SU-DHL-6 (cell line): ENCODE measurements at regions not wholly inside any gene's neighbourhood (a gene's known extent, or its start where the extent isn't known, plus 50 kb on each side); places are given as distances from the start of the nearest gene placed in this dataset.

ENCODE experiments used
- H2AFZ ChIP-seq: fragments of 200-600 bp; sonication (generic); 2 replicates; pipeline ENCODE4 v1.6.1; 2014; ENCODE audit warnings: low read depth, mild to moderate bottlenecking, moderate library complexity, mixed read lengths, antibody characterized with exemption, low read length; ENCODE audit not compliant: severe bottlenecking
- H3F3A ChIP-seq: fragments of 200-600 bp; shearing (Covaris generic); 2 replicates; pipeline ENCODE4 v1.6.0; 2016; ENCODE audit warnings: antibody characterized with exemption, mild to moderate bottlenecking; ENCODE audit not compliant: insufficient read depth
- H3K27ac ChIP-seq: fragments of 200-600 bp; sonication (generic); 2 replicates; pipeline ENCODE4 v1.5.1; 2016; ENCODE audit warnings: low read depth, mild to moderate bottlenecking, low read length, moderate library complexity, mixed read lengths
- H3K27me3 ChIP-seq: fragments of 200-600 bp; sonication (generic), shearing (Covaris generic); 2 replicates; pipeline ENCODE4 v1.6.0; 2014; ENCODE audit warnings: mild to moderate bottlenecking, low read length
- H3K36me3 ChIP-seq: fragments of 200-600 bp; sonication (generic); 2 replicates; pipeline ENCODE4 v1.6.1; 2014; ENCODE audit warnings: mild to moderate bottlenecking, low read length, mixed read lengths
- H3K4me2 ChIP-seq: fragments of 300-600, 200-600 bp; shearing (Covaris generic), sonication (generic); 2 replicates; pipeline ENCODE4 v1.6.0; 2014; ENCODE audit warnings: low read length, low read depth, mild to moderate bottlenecking; ENCODE audit not compliant: poor library complexity, severe bottlenecking
- H3K4me3 ChIP-seq: fragments of 200-600 bp; sonication (generic); 2 replicates; pipeline ENCODE4 v1.5.1; 2014; ENCODE audit warnings: antibody characterized with exemption, low read length, mild to moderate bottlenecking, mixed read lengths; ENCODE audit not compliant: insufficient read depth, poor library complexity, severe bottlenecking
- H3K79me2 ChIP-seq: fragments of 200-600 bp; sonication (generic); 2 replicates; pipeline ENCODE4 v1.6.1; 2014; ENCODE audit warnings: mild to moderate bottlenecking, low read length, moderate library complexity; ENCODE audit not compliant: insufficient read depth
- H3K9ac ChIP-seq: fragments of 200-600 bp; sonication (generic); 2 replicates; pipeline ENCODE4 v1.7.0; 2014; ENCODE audit warnings: mild to moderate bottlenecking, low read length
- H3K9me2 ChIP-seq: fragments of 200-600 bp; sonication (generic); replicated peaks from 2 replicates; pipeline ENCODE4 v1.6.1; 2014; ENCODE audit warnings: low read length; ENCODE audit not compliant: insufficient read depth
- H3K9me3 ChIP-seq: fragments of 200-600 bp; sonication (generic); 2 replicates; pipeline ENCODE4 v1.6.1; 2014; ENCODE audit warnings: low read length, mixed read lengths; ENCODE audit not compliant: insufficient read depth
- H4K20me1 ChIP-seq: fragments of 200-600 bp; sonication (generic); 2 replicates; pipeline ENCODE4 v1.6.1; 2014; ENCODE audit warnings: low read depth, mild to moderate bottlenecking, antibody characterized with exemption, low read length, moderate library complexity, mixed read lengths
- EZH2phosphoT487 ChIP-seq: fragments of 200-600 bp; sonication (generic), shearing (Covaris generic); conservative IDR thresholded peaks from 2 replicates; pipeline ENCODE4 v1.6.1; 2018; ENCODE audit warnings: mild to moderate bottlenecking, antibody characterized with exemption, low read length, moderate library complexity, mixed read lengths
- TF ChIP-seq, protein P1 (sequence below): fragments of 200-600 bp; sonication (generic); IDR thresholded peaks from one replicate; pipeline ENCODE4 v1.5.1; 2017; ENCODE audit warnings: antibody characterized with exemption, mild to moderate bottlenecking, low read length, moderate library complexity; ENCODE audit not compliant: insufficient read depth, poor library complexity, severe bottlenecking

DNA sequence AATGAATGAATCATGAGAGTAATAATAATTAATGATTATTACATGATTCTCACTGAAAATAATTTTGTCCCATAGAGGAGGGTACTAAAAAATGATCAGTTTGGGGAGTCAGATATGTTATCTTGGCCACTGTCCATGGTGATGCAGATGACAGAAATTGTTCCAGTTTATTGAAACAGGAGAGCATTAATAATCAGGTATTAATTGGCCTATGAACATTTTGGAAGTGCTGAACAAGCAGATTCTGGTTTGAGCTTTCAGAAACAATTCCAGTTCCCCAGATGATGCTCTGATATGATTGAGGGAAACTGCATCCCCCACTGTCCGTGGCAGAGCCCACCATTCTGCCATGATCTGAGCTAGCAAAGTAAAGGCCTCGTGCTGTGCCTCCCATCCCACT, 345.2 kb downstream of the ZSWIM6 start:
- Histone ChIP-seq H3K9me3 (no peaks in the 10 kb centered on the region), H3K4me3 (no peak overlapping the region), H3K79me2 (no peaks in the 10 kb centered on the region), H3K36me3 (no peaks in the 10 kb centered on the region), H3K27me3 (no peaks in the 10 kb centered on the region), H4K20me1 (no peaks in the 10 kb centered on the region), H3K9me2 (no peaks in the 10 kb centered on the region), H3F3A (no peaks in the 10 kb centered on the region), H3K27ac (no peak overlapping the region), H3K4me2 (no peak overlapping the region), H3K9ac (no peak overlapping the region), H2AFZ (no peak overlapping the region)
- TF ChIP-seq EZH2phosphoT487 = no peak
- TF ChIP-seq, protein P1, sequence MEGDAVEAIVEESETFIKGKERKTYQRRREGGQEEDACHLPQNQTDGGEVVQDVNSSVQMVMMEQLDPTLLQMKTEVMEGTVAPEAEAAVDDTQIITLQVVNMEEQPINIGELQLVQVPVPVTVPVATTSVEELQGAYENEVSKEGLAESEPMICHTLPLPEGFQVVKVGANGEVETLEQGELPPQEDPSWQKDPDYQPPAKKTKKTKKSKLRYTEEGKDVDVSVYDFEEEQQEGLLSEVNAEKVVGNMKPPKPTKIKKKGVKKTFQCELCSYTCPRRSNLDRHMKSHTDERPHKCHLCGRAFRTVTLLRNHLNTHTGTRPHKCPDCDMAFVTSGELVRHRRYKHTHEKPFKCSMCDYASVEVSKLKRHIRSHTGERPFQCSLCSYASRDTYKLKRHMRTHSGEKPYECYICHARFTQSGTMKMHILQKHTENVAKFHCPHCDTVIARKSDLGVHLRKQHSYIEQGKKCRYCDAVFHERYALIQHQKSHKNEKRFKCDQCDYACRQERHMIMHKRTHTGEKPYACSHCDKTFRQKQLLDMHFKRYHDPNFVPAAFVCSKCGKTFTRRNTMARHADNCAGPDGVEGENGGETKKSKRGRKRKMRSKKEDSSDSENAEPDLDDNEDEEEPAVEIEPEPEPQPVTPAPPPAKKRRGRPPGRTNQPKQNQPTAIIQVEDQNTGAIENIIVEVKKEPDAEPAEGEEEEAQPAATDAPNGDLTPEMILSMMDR = no peak

DNA sequence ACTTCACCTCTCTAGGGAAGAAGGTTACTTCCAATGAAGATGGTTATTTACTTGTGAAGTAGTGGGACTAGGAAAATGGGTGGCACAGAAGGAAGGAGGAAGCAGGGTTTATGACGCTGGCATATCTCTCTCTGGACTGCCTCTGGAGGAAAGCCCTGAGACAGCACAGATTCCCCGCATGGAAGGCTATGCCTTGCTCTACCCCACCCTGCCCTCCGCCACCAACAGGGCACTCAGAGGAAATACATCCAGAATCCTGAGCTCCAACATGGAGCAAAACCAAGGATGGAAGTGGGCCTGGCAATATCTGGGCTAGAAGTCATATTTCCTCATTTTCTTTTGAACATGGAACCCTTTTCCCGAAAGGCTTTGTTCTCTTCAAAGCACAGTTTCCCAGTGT, 346.9 kb downstream of the ZSWIM6 start:
- no peak overlapping the region for H3K4me2 ChIP-seq

DNA sequence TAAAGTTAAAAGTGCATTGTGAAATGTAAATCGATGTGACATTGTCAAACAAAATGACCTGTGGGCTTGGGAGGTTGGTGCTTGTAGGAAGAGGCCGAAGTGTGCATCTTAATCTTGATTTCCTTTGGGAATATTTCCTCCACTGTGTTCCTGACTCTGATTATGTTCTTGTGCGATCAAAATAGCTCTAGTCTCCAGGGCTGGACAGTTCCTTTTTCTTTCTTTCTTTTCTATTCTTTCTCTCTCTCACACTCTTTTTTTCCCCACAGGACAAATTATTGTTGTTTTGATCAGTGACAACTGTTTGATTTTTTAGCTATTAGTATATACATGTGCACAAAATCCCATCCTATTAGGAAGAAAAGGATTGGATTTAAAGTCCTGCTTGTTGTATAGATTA, 347.5 kb downstream of the ZSWIM6 start:
- no peak overlapping the region for H3K4me3 ChIP-seq
- H2AFZ ChIP-seq = no peak overlapping the region
- TF ChIP-seq EZH2phosphoT487 = no peak
- TF ChIP-seq, protein P1 = no peak
- no peaks in the 10 kb centered on the region for H3K27me3 ChIP-seq
- H3F3A ChIP-seq = no peaks in the 10 kb centered on the region
- no peaks in the 10 kb centered on the region for H3K9me2 ChIP-seq
- H3K27ac ChIP-seq = no peak overlapping the region
- H3K79me2 ChIP-seq = no peaks in the 10 kb centered on the region
- H3K4me2 ChIP-seq = no peak overlapping the region
- H4K20me1 ChIP-seq = no peaks in the 10 kb centered on the region
- H3K9ac ChIP-seq = no peak overlapping the region
- H3K9me3 ChIP-seq = no peaks in the 10 kb centered on the region
- no peaks in the 10 kb centered on the region for H3K36me3 ChIP-seq

More for the DNA sequence above, 346.9 kb downstream of the ZSWIM6 start:
- no peaks in the 10 kb centered on the region for H3F3A ChIP-seq
- no peak overlapping the region for H3K27ac ChIP-seq
- no peaks in the 10 kb centered on the region for H3K36me3 ChIP-seq
- no peak overlapping the region for H2AFZ ChIP-seq
- H3K27me3 ChIP-seq = no peaks in the 10 kb centered on the region
- TF ChIP-seq EZH2phosphoT487 = no peak
- TF ChIP-seq, protein P1 = no peak
- no peaks in the 10 kb centered on the region for H3K9me3 ChIP-seq
- no peak overlapping the region for H3K9ac ChIP-seq
- no peaks in the 10 kb centered on the region for H4K20me1 ChIP-seq
- no peak overlapping the region for H3K4me3 ChIP-seq
- H3K9me2 ChIP-seq = no peaks in the 10 kb centered on the region
- no peaks in the 10 kb centered on the region for H3K79me2 ChIP-seq
